Pancreas (tissue), 10 donors: ENCODE measurements at regions not wholly inside any gene's neighbourhood (a gene's known extent, or its start where the extent isn't known, plus 50 kb on each side); places are given as distances from the start of the nearest gene placed in this dataset.

ENCODE experiments used
- ATAC-seq, 4 donors: fragments of 200-7000 bp; cut with Tn5 transposase; one replicate each; pipeline versions ENCODE4 v1.8.0 to v1.9.1; 2020; ENCODE audit warnings: mild to moderate bottlenecking in 4 of 4, moderate library complexity in 4 of 4
- DNase-seq, 6 donors: peaks; one replicate each; pipeline ENCODE4 v3.0.0-alpha.2; 2020
- FAIRE-seq: peaks from 2 replicates; lab custom pipeline; 2012; peaks lifted over from hg19 to GRCh38; lab: Jason Lieb, UNC
- H3K27ac ChIP-seq, 4 donors: fragments of 200-600 bp; sonication (generic); 1 replicate in 3 of 4; 2 replicates in 1 of 4; pipeline versions ENCODE4 v1.5.0 to v1.8.0; 2020
- H3K27me3 ChIP-seq, 4 donors: fragments of 200-600 bp; one replicate each; pipeline ENCODE4 v1.8.0; 2021
- H3K36me3 ChIP-seq, 3 donors: fragments of 200-600 bp; sonication (generic) in 1 of 3; one replicate each; pipeline versions ENCODE4 v1.5.0 to v1.8.0; 2020 to 2021
- H3K4me1 ChIP-seq, 3 donors: fragments of 200-600 bp; one replicate each; pipeline ENCODE4 v1.8.0; 2021
- H3K4me3 ChIP-seq, 4 donors: fragments of 200-600 bp; sonication (generic) in 2 of 4; one replicate each; pipeline versions ENCODE4 v1.5.0 to v1.8.0; 2020 to 2021
- H3K9me3 ChIP-seq, 4 donors: fragments of 200-600 bp; one replicate each; pipeline ENCODE4 v1.8.0; 2021
- CTCF ChIP-seq, 4 donors: fragments of 200-600 bp; sonication (generic) in 3 of 4; IDR thresholded peaks; one replicate each; pipeline versions ENCODE4 v1.5.0 to v1.8.0; 2021; ENCODE audit warnings: antibody characterized with exemption in 4 of 4
- WGBS, 2 donors: extraction: QIAGEN DNeasy Blood & Tissue Kit; methylation state at CpG; one replicate each; pipeline ENCODE4 v1.1.7; 2013; 5-methylcytosine and 5-hydroxymethylcytosine counted together
- intact Hi-C, 3 donors: fragments of 100-400 bp; cut with DNase I; formaldehyde crosslinking; loops; one replicate each; pipeline versions ENCODE4 v1.11.1 to v1.14.2; 2022
- donor health status: healthy with polysubstance abuse.
- donor health status: DM: no; HTN: no; CAD: no; lungs with moderate emphysema.
- donor health status: DM: no; HTN: no; CAD: no.
- donor health status: control.
- donor health status: control.
- donor health status: Bipolar disorder and iron deficiency.
- donor health status: DM: yes; HTN: yes; CAD: no.
- donor health status: DM: no; HTN: no; CAD: no.
- donor health status: DM: no; HTN: no; CAD: no.
- donor health status: DM: yes; HTN: yes; CAD: no.

- Histone ChIP-seq H3K4me3 (no peak overlapping the region), H3K27me3 (no peaks in the 10 kb centered on the region), H3K9me3 (no peaks in the 10 kb centered on the region), H3K36me3 (no peaks in the 10 kb centered on the region), H3K4me1 (no peaks in the 10 kb centered on the region), H3K27ac (no peak overlapping the region)
- DNase-seq (no peak), ATAC-seq (no peak), FAIRE-seq (no peak)
- 59 to 70% methylated on average over 1 of the region's 1 CpG for WGBS, 2 donors
- no peak for TF ChIP-seq CTCF (IDR thresholded peaks at IDR 0.05)
- intact Hi-C loops: no loop called here
Observed at GRCh38 chr12:60184096-60184495, 588.3 kb downstream of the SLC16A7 start.

- intact Hi-C loops: no loop called here
- no peak for TF ChIP-seq CTCF (IDR thresholded peaks at IDR 0.05)
- no peaks in the 10 kb centered on the region for H3K36me3 ChIP-seq
- WGBS, 2 donors: 69 to 86% methylated on average over 4 of the region's 4 CpGs
- no peaks in the 10 kb centered on the region for H3K27me3 ChIP-seq
- DNase-seq: no peak
- ATAC-seq: no peak
- no peaks in the 10 kb centered on the region for H3K4me1 ChIP-seq
- H3K4me3 ChIP-seq: no peak overlapping the region
- no peaks in the 10 kb centered on the region for H3K9me3 ChIP-seq
- no peak for FAIRE-seq
- no peak overlapping the region for H3K27ac ChIP-seq
Observed at GRCh38 chr12:60185060-60185459, 589.2 kb downstream of the SLC16A7 start.

- Histone ChIP-seq H3K27me3 (no peaks in the 10 kb centered on the region), H3K4me1 (no peaks in the 10 kb centered on the region), H3K9me3 (no peaks in the 10 kb centered on the region), H3K36me3 (no peaks in the 10 kb centered on the region), H3K27ac (no peak overlapping the region), H3K4me3 (no peak overlapping the region)
- DNase-seq (no peak), ATAC-seq (no peak), FAIRE-seq (no peak)
- intact Hi-C loops: no loop called here
- WGBS, 2 donors: 51 to 72% methylated on average over 1 of the region's 1 CpG
- no peak for TF ChIP-seq CTCF (IDR thresholded peaks at IDR 0.05)
Observed at GRCh38 chr12:60191271-60191670, 595.4 kb downstream of the SLC16A7 start.

- intact Hi-C loops: no loop called here
- no peaks in the 10 kb centered on the region for H3K9me3 ChIP-seq
- FAIRE-seq: no peak
Observed at GRCh38 chr12:60191676-60192359, 596.0 kb downstream of the SLC16A7 start.

More at GRCh38 chr12:60191676-60192359, 596.0 kb downstream of the SLC16A7 start:
- DNase-seq: no peak
- ATAC-seq: no peak
- TF ChIP-seq CTCF (IDR thresholded peaks at IDR 0.05): no peak
- Histone ChIP-seq H3K4me1 (no peaks in the 10 kb centered on the region), H3K27ac (no peak overlapping the region), H3K27me3 (no peaks in the 10 kb centered on the region), H3K36me3 (no peaks in the 10 kb centered on the region), H3K4me3 (no peak overlapping the region)
